ENCODE measurements at regions not wholly inside any gene's neighbourhood (a gene's known extent, or its start where the extent isn't known, plus 50 kb on each side); places are given as distances from the start of the nearest gene placed in this dataset.

DNA sequence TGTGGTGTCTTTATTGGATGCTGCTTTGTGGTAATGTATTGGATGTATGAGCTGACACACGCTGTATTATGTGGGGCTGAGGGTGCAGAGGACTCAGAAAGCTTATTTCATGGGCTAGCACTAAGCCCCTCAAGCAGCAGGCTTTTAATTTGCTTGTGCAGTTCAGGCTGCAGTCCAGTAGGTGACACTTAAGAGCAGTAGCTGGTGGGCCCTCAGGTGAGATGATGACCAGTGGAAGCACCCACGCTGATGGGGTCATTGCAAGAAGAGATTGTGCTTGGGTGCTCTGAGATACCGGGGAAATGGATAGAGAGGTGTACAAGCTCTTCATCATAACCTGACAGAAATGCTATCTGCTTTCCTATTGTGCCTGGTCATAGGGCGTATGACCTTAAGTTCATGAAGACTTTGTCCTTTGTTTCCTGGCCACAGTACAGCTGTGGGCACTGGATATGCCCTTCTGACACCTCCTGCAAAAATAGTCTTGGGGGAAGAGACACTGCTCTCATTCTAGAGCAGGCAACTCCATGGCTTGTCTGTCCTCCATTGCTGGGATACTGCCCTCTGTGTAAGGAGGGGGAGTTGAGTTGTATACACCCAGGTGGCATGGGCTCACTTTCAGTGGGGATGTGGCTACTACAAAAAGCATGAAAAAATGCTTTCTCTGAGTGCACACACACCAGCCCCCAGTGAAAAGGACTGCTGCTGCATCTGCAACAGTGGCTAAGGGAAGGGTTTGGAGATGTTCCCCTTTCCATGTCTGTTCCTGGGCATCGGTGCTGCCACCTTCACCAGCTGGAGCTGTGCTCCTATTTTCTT is 205.7 kb upstream of the ZSWIM2 start:
- Histone ChIP-seq H4K20me1 (ENCODE audit: control insufficient read depth, extremely low read depth, insufficient read depth, low read length) (no peaks in the 10 kb centered on the region), H3K27me3 (ENCODE audit: control insufficient read depth, extremely low read depth, insufficient read depth, low read length) (no peaks in the 10 kb centered on the region), H3K4me3 (ENCODE audit: control insufficient read depth in 2 of 3, extremely low read depth in 1 of 3, insufficient read depth in 2 of 3, low read depth in 1 of 3, low read length in 3 of 3) (no peak overlapping the region), H3K9ac (ENCODE audit: control insufficient read depth, extremely low read depth, insufficient read depth, low read length) (no peak overlapping the region), H3K9me1 (ENCODE audit: control insufficient read depth, extremely low read depth, insufficient read depth, low read length) (no peaks in the 10 kb centered on the region), H2AFZ (ENCODE audit: control insufficient read depth, low read length) (no peak overlapping the region), H3K79me2 (ENCODE audit: control insufficient read depth, insufficient read depth, low read length) (no peaks in the 10 kb centered on the region), H3K4me1 (ENCODE audit: control insufficient read depth, extremely low read depth, insufficient read depth, low read length) (no peaks in the 10 kb centered on the region), H3K9me3 (ENCODE audit: control insufficient read depth, low read depth, low read length) (no peaks in the 10 kb centered on the region), H3K36me3 (ENCODE audit: control insufficient read depth in 2 of 2, extremely low read depth in 1 of 2, insufficient read depth in 2 of 2, low read length in 2 of 2) (no peaks in the 10 kb centered on the region), H3K27ac (ENCODE audit: control insufficient read depth, insufficient read depth, low read length) (no peak overlapping the region), H3K4me2 (ENCODE audit: control insufficient read depth, extremely low read depth, insufficient read depth, low read depth, low read length) (no peak overlapping the region)
- FAIRE-seq, result no peak
- DNase-seq (ENCODE audit: low read depth, low spot score), result no peak
- TF ChIP-seq, protein P1, sequence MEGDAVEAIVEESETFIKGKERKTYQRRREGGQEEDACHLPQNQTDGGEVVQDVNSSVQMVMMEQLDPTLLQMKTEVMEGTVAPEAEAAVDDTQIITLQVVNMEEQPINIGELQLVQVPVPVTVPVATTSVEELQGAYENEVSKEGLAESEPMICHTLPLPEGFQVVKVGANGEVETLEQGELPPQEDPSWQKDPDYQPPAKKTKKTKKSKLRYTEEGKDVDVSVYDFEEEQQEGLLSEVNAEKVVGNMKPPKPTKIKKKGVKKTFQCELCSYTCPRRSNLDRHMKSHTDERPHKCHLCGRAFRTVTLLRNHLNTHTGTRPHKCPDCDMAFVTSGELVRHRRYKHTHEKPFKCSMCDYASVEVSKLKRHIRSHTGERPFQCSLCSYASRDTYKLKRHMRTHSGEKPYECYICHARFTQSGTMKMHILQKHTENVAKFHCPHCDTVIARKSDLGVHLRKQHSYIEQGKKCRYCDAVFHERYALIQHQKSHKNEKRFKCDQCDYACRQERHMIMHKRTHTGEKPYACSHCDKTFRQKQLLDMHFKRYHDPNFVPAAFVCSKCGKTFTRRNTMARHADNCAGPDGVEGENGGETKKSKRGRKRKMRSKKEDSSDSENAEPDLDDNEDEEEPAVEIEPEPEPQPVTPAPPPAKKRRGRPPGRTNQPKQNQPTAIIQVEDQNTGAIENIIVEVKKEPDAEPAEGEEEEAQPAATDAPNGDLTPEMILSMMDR (optimal IDR thresholded peaks at IDR 0.05 in 1 of 3, IDR thresholded peaks at IDR 0.05 in 1 of 3, conservative IDR thresholded peaks at IDR 0.05 in 1 of 3; ENCODE audit: extremely low read depth in 1 of 3, insufficient read depth in 2 of 3, low read length in 3 of 3), result peak in 1 of 3 experiments; percentile 16
- TF ChIP-seq EZH2 (IDR thresholded peaks at IDR 0.05; ENCODE audit: low read length), result no peak
- dilution Hi-C loops (cut with MboI; ENCODE audit: extremely low pct_ligation_motif_present, low sequenced_read_pairs), result no loop called here

DNA sequence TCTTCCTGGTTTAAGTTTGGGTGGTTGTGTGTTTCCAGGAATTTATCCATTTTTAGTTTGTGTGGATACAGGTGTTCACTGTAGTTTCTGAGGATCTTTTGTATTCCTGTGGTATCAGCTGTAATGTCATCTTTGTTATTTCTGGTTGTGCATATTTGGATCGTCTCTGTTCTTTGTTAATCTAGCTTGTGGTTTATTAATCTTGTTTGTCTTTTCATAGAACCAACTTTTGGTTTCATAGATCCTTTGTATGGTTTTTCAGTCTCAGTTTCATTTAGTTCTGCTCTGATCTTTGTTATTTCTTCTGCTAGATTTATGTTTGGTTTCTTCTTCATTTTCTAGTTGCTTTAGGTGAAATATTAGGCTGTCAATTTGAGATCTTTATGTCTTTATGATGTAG is 202.4 kb upstream of the ZSWIM2 start:
- no peak overlapping the region for H2AFZ ChIP-seq (ENCODE audit: control insufficient read depth, low read length)
- TF ChIP-seq, protein P1 (optimal IDR thresholded peaks at IDR 0.05 in 1 of 3, IDR thresholded peaks at IDR 0.05 in 1 of 3, conservative IDR thresholded peaks at IDR 0.05 in 1 of 3; ENCODE audit: extremely low read depth in 1 of 3, insufficient read depth in 2 of 3, low read length in 3 of 3), result no peak
- no peak for TF ChIP-seq EZH2 (IDR thresholded peaks at IDR 0.05; ENCODE audit: low read length)
- no peak overlapping the region for H3K4me3 ChIP-seq (ENCODE audit: control insufficient read depth in 2 of 3, extremely low read depth in 1 of 3, insufficient read depth in 2 of 3, low read depth in 1 of 3, low read length in 3 of 3)
- H4K20me1 ChIP-seq (ENCODE audit: control insufficient read depth, extremely low read depth, insufficient read depth, low read length), result no peaks in the 10 kb centered on the region
- DNase-seq (ENCODE audit: low read depth, low spot score) (no peak), FAIRE-seq (no peak)
- dilution Hi-C loops (cut with MboI; ENCODE audit: extremely low pct_ligation_motif_present, low sequenced_read_pairs), result no loop called here
- H3K4me2 ChIP-seq (ENCODE audit: control insufficient read depth, extremely low read depth, insufficient read depth, low read depth, low read length), result no peak overlapping the region
- no peak overlapping the region for H3K27ac ChIP-seq (ENCODE audit: control insufficient read depth, insufficient read depth, low read length)
- no peaks in the 10 kb centered on the region for H3K9me1 ChIP-seq (ENCODE audit: control insufficient read depth, extremely low read depth, insufficient read depth, low read length)
- no peaks in the 10 kb centered on the region for H3K9me3 ChIP-seq (ENCODE audit: control insufficient read depth, low read depth, low read length)
- no peaks in the 10 kb centered on the region for H3K79me2 ChIP-seq (ENCODE audit: control insufficient read depth, insufficient read depth, low read length)
- no peak overlapping the region for H3K9ac ChIP-seq (ENCODE audit: control insufficient read depth, extremely low read depth, insufficient read depth, low read length)
- no peaks in the 10 kb centered on the region for H3K27me3 ChIP-seq (ENCODE audit: control insufficient read depth, extremely low read depth, insufficient read depth, low read length)
- no peaks in the 10 kb centered on the region for H3K36me3 ChIP-seq (ENCODE audit: control insufficient read depth in 2 of 2, extremely low read depth in 1 of 2, insufficient read depth in 2 of 2, low read length in 2 of 2)
- H3K4me1 ChIP-seq (ENCODE audit: control insufficient read depth, extremely low read depth, insufficient read depth, low read length), result no peaks in the 10 kb centered on the region

Data from keratinocyte (primary cell).